SK-N-SH treated with all-trans-retinoic acid at 6 μM for 48 hours (cell line): ENCODE measurements at regions not wholly inside any gene's neighbourhood (a gene's known extent, or its start where the extent isn't known, plus 50 kb on each side); places are given as distances from the start of the nearest gene placed in this dataset.

Source experiments
- ATAC-seq: fragments of 200-7000 bp; cut with Tn5 transposase; 3 replicates; pipeline ENCODE4 v1.9.1; 2020; ENCODE audit warnings: mild to moderate bottlenecking, moderate library complexity
- ARNTL ChIP-seq: fragments of 450-650 bp; formaldehyde crosslinking; IDR thresholded peaks from 2 replicates; pipeline ENCODE4 v1.5.0; 2020; ENCODE audit warnings: low read depth, mild to moderate bottlenecking, moderate library complexity, borderline replicate concordance
- BACH2 ChIP-seq: fragments of 250-450 bp; sonication (Bioruptor Pico); IDR thresholded peaks from 2 replicates; pipeline ENCODE4 v1.9.0; 2021; ENCODE audit warnings: mild to moderate bottlenecking, borderline replicate concordance
- CSDC2 ChIP-seq: fragments of 250-450 bp; sonication (Bioruptor Pico); IDR thresholded peaks from 2 replicates; pipeline ENCODE4 v1.5.0; 2020; ENCODE audit warnings: mild to moderate bottlenecking, moderate library complexity
- ESRRG ChIP-seq: fragments of 250-450 bp; sonication (Bioruptor Pico); IDR thresholded peaks from 2 replicates; pipeline ENCODE4 v1.6.1; 2021; ENCODE audit warnings: mild to moderate bottlenecking
- GLIS3 ChIP-seq: fragments of 250-450 bp; sonication (Bioruptor Pico); IDR thresholded peaks from 2 replicates; pipeline ENCODE4 v1.5.0; 2020; ENCODE audit warnings: mild to moderate bottlenecking, moderate library complexity
- ISL1 ChIP-seq: fragments of 250-450 bp; sonication (Bioruptor Pico); IDR thresholded peaks from 2 replicates; pipeline ENCODE4 v2.1.2; 2022; ENCODE audit warnings: mild to moderate bottlenecking, moderate library complexity
- OSR1 ChIP-seq: fragments of 250-450 bp; sonication (Bioruptor Pico); IDR thresholded peaks from 2 replicates; pipeline ENCODE4 v1.8.0; 2022; ENCODE audit warnings: moderate library complexity, mild to moderate bottlenecking, inconsistent platforms
- PPARA ChIP-seq: fragments of 250-450 bp; sonication (Bioruptor Pico); IDR thresholded peaks from 2 replicates; pipeline ENCODE4 v1.5.0; 2020; ENCODE audit warnings: mild to moderate bottlenecking, borderline replicate concordance
- RARB ChIP-seq: fragments of 250-450 bp; sonication (Bioruptor Pico); IDR thresholded peaks from 2 replicates; pipeline ENCODE4 v1.8.0; 2021; ENCODE audit warnings: mild to moderate bottlenecking, moderate library complexity
- SNAI2 ChIP-seq: fragments of 250-450 bp; sonication (Bioruptor Pico); IDR thresholded peaks from 2 replicates; pipeline ENCODE4 v1.5.0; 2020; ENCODE audit warnings: mild to moderate bottlenecking, moderate library complexity
- TCF4 ChIP-seq: fragments of 250-450 bp; sonication (Bioruptor Pico); IDR thresholded peaks from 2 replicates; pipeline ENCODE4 v1.8.0; 2021; ENCODE audit warnings: mild to moderate bottlenecking, moderate library complexity, borderline replicate concordance
- TOX ChIP-seq: fragments of 250-450 bp; sonication (Bioruptor Pico); IDR thresholded peaks from 2 replicates; pipeline ENCODE4 v1.8.0; 2021; ENCODE audit warnings: mild to moderate bottlenecking, moderate library complexity, borderline replicate concordance
- ZC3H10 ChIP-seq: fragments of 250-450 bp; sonication (Bioruptor Pico); IDR thresholded peaks from 2 replicates; pipeline ENCODE4 v1.5.1; 2021; ENCODE audit warnings: mild to moderate bottlenecking, moderate library complexity
- ZFP3 ChIP-seq: fragments of 250-450 bp; sonication (Bioruptor Pico); IDR thresholded peaks from 2 replicates; pipeline ENCODE4 v1.5.0; 2020; ENCODE audit warnings: mild to moderate bottlenecking, moderate library complexity
- ZFP30 ChIP-seq: fragments of 450-650 bp; formaldehyde crosslinking; IDR thresholded peaks from 2 replicates; pipeline ENCODE4 v1.5.0; 2022; ENCODE audit warnings: mild to moderate bottlenecking, moderate library complexity
- ZNF565 ChIP-seq: fragments of 450-650 bp; formaldehyde crosslinking; conservative IDR thresholded peaks from 2 replicates; pipeline ENCODE4 v1.5.0; 2020; ENCODE audit warnings: low read depth, mild to moderate bottlenecking, moderate library complexity
- ZNF70 ChIP-seq: fragments of 450-650 bp; formaldehyde crosslinking; IDR thresholded peaks from 2 replicates; pipeline ENCODE4 v1.5.0; 2020; ENCODE audit warnings: mild to moderate bottlenecking, moderate library complexity
- ZNF8 ChIP-seq: fragments of 450-650 bp; formaldehyde crosslinking; IDR thresholded peaks from 2 replicates; pipeline ENCODE4 v1.5.0; 2020; ENCODE audit warnings: mild to moderate bottlenecking, moderate library complexity
- TF ChIP-seq, protein P1 (sequence below): fragments of 250-450 bp; sonication (Bioruptor Pico); IDR thresholded peaks from 2 replicates; pipeline ENCODE4 v1.5.1; 2020; ENCODE audit warnings: low read depth, mild to moderate bottlenecking, moderate library complexity
- TF ChIP-seq, protein P2 (sequence below): fragments of 250-450 bp; sonication (Bioruptor Pico); IDR thresholded peaks from 2 replicates; pipeline ENCODE4 v1.5.1; 2021; ENCODE audit warnings: mild to moderate bottlenecking, moderate library complexity
- TF ChIP-seq, protein P3 (sequence below): fragments of 250-450 bp; sonication (Bioruptor Pico); IDR thresholded peaks from 2 replicates; pipeline ENCODE4 v1.8.0; 2021; ENCODE audit warnings: low read depth, mild to moderate bottlenecking, moderate library complexity, borderline replicate concordance
- TF ChIP-seq, protein P4 (sequence below): fragments of 250-450 bp; sonication (Bioruptor Pico); IDR thresholded peaks from 2 replicates; pipeline ENCODE4 v1.8.0; 2020; ENCODE audit warnings: mild to moderate bottlenecking, moderate library complexity, borderline replicate concordance
- TF ChIP-seq, protein P5 (sequence below): fragments of 250-450 bp; sonication (Bioruptor Pico); IDR thresholded peaks from 2 replicates; pipeline ENCODE4 v1.5.0; 2020; ENCODE audit warnings: mild to moderate bottlenecking, moderate library complexity

DNA sequence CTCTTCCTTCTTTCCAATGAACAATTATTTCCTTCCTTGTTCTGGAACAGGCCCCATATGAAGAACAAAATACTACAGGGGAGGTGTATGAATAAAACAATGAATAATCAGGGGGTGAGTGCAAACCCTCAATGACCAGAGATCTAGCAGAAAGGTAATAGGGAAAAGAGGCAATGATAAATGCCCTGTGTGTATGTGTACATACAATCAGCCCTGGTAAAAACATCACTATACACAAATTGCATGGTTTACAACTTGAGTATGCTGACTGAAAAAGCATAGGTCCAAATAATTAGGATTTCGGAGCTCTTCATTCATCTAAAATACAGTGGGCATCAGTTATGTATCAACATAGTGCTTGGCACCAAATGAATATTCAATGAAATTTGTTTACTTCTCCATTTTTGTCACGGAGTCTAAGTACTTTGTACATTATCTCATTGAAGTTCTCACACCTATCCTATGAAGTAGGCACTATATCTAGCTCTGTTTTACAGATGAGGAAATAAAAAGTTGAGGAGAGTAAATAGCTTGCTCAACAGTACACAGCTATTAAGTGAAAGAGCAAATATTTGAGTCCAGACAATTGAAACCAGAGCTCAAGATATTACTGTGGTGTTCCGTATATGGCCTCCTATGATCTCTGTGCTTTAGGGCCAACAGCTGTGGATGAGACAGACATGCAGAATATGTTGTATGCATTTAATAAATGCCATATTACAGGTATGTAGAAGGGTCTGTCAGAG is 1065.4 kb downstream of the SORCS3 start (continued):
- TF ChIP-seq, protein P1, sequence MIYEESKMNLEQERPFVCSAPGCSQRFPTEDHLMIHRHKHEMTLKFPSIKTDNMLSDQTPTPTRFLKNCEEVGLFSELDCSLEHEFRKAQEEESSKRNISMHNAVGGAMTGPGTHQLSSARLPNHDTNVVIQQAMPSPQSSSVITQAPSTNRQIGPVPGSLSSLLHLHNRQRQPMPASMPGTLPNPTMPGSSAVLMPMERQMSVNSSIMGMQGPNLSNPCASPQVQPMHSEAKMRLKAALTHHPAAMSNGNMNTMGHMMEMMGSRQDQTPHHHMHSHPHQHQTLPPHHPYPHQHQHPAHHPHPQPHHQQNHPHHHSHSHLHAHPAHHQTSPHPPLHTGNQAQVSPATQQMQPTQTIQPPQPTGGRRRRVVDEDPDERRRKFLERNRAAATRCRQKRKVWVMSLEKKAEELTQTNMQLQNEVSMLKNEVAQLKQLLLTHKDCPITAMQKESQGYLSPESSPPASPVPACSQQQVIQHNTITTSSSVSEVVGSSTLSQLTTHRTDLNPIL (CRISPR knock-in tag): no peak
- TF ChIP-seq CSDC2 (CRISPR knock-in tag) (no peak), ESRRG (no peak)

DNA sequence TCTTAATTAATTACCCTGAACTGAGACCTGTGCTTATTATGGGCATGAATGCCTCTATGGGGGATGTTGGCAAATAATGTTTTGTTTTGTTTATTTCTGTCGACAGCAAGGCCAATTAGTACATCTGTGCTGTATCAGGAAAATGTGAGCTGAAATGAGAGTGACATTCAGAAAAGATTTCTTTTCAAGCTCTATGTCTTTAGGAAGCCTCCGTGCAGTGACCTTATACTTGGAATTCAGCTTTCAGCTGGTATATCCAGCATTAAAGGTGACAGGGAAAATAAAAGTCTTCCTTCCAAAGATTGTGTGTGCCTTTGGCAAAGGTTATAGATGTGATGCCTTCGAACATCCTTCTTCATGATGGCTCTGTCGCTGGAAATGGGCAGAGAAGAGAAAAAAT is 1061.1 kb downstream of the SORCS3 start:
- TF ChIP-seq TOX (CRISPR knock-in tag) (no peak), RARB (CRISPR knock-in tag) (no peak), SNAI2 (CRISPR knock-in tag) (no peak), ZFP30 (CRISPR knock-in tag) (no peak), TCF4 (CRISPR knock-in tag) (no peak), ZNF8 (CRISPR knock-in tag) (no peak), ISL1 (CRISPR knock-in tag) (no peak), ESRRG (no peak), PPARA (no peak)
- ATAC-seq: no peak

DNA sequence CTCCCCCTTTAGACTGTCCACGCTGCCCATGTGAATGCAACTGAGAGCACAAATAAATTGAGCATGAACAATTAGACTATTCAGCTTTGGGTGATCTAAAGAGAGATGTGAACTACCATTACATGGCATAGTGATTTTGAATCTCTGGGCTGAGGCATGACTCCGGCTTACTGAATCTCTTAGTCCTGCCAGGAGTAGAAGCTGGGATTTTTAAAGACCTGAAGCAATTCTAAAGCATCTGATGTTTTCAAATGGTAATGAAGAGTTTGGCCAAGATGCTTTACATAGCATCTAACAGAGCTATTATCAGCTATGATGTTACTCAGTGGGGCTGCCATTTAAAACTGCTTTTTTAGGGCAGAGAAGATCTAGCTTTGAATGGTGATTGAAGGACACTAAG is 1059.1 kb downstream of the SORCS3 start:
- ATAC-seq: no peak
- TF ChIP-seq ZFP30 (CRISPR knock-in tag) (no peak), ESRRG (no peak), RARB (CRISPR knock-in tag) (no peak), ZFP3 (CRISPR knock-in tag) (no peak), ZC3H10 (CRISPR knock-in tag) (no peak), GLIS3 (no peak), ZNF565 (CRISPR knock-in tag) (no peak)
- TF ChIP-seq, protein P1 (CRISPR knock-in tag): no peak
- TF ChIP-seq, all 23 proteins: peak for 0

DNA sequence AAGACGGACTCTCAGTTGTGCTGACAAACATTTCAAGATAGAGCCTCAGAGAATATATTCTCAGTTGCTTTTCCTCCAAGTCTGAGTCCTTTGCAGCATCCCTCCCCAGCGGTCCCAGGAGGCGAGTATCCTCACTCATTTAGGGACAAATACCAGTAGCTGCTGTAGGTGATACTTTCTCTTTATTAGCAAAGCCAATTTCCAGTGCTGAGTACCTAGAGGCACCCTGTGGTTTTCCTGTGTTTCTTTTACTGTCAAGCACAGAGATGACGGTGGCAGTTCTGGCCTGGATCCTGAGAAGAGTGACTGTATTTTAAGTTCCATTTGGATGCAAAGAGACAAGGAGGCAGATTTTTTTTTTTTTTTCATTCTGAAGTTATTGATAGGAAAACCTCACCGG is 1058.4 kb downstream of the SORCS3 start:
- TF ChIP-seq OSR1 (CRISPR knock-in tag) (no peak), ESRRG (no peak), CSDC2 (CRISPR knock-in tag) (no peak), ZNF70 (no peak), ARNTL (no peak), ZC3H10 (CRISPR knock-in tag) (no peak), ISL1 (CRISPR knock-in tag) (no peak), ZNF565 (CRISPR knock-in tag) (no peak), TOX (CRISPR knock-in tag) (no peak), ZNF8 (CRISPR knock-in tag) (no peak), BACH2 (no peak), ZFP3 (CRISPR knock-in tag) (no peak), SNAI2 (CRISPR knock-in tag) (no peak), GLIS3 (no peak)
- TF ChIP-seq, protein P2, sequence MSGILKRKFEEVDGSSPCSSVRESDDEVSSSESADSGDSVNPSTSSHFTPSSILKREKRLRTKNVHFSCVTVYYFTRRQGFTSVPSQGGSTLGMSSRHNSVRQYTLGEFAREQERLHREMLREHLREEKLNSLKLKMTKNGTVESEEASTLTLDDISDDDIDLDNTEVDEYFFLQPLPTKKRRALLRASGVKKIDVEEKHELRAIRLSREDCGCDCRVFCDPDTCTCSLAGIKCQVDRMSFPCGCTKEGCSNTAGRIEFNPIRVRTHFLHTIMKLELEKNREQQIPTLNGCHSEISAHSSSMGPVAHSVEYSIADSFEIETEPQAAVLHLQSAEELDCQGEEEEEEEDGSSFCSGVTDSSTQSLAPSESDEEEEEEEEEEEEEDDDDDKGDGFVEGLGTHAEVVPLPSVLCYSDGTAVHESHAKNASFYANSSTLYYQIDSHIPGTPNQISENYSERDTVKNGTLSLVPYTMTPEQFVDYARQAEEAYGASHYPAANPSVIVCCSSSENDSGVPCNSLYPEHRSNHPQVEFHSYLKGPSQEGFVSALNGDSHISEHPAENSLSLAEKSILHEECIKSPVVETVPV (CRISPR knock-in tag): no peak
- TF ChIP-seq, protein P3, sequence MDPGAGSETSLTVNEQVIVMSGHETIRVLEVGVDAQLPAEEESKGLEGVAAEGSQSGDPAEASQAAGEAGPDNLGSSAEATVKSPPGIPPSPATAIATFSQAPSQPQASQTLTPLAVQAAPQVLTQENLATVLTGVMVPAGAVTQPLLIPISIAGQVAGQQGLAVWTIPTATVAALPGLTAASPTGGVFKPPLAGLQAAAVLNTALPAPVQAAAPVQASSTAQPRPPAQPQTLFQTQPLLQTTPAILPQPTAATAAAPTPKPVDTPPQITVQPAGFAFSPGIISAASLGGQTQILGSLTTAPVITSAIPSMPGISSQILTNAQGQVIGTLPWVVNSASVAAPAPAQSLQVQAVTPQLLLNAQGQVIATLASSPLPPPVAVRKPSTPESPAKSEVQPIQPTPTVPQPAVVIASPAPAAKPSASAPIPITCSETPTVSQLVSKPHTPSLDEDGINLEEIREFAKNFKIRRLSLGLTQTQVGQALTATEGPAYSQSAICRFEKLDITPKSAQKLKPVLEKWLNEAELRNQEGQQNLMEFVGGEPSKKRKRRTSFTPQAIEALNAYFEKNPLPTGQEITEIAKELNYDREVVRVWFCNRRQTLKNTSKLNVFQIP: no peak
- TF ChIP-seq, protein P1 (CRISPR knock-in tag): no peak
- TF ChIP-seq, protein P4, sequence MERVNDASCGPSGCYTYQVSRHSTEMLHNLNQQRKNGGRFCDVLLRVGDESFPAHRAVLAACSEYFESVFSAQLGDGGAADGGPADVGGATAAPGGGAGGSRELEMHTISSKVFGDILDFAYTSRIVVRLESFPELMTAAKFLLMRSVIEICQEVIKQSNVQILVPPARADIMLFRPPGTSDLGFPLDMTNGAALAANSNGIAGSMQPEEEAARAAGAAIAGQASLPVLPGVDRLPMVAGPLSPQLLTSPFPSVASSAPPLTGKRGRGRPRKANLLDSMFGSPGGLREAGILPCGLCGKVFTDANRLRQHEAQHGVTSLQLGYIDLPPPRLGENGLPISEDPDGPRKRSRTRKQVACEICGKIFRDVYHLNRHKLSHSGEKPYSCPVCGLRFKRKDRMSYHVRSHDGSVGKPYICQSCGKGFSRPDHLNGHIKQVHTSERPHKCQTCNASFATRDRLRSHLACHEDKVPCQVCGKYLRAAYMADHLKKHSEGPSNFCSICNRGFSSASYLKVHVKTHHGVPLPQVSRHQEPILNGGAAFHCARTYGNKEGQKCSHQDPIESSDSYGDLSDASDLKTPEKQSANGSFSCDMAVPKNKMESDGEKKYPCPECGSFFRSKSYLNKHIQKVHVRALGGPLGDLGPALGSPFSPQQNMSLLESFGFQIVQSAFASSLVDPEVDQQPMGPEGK (CRISPR knock-in tag): no peak
- TF ChIP-seq, protein P5, sequence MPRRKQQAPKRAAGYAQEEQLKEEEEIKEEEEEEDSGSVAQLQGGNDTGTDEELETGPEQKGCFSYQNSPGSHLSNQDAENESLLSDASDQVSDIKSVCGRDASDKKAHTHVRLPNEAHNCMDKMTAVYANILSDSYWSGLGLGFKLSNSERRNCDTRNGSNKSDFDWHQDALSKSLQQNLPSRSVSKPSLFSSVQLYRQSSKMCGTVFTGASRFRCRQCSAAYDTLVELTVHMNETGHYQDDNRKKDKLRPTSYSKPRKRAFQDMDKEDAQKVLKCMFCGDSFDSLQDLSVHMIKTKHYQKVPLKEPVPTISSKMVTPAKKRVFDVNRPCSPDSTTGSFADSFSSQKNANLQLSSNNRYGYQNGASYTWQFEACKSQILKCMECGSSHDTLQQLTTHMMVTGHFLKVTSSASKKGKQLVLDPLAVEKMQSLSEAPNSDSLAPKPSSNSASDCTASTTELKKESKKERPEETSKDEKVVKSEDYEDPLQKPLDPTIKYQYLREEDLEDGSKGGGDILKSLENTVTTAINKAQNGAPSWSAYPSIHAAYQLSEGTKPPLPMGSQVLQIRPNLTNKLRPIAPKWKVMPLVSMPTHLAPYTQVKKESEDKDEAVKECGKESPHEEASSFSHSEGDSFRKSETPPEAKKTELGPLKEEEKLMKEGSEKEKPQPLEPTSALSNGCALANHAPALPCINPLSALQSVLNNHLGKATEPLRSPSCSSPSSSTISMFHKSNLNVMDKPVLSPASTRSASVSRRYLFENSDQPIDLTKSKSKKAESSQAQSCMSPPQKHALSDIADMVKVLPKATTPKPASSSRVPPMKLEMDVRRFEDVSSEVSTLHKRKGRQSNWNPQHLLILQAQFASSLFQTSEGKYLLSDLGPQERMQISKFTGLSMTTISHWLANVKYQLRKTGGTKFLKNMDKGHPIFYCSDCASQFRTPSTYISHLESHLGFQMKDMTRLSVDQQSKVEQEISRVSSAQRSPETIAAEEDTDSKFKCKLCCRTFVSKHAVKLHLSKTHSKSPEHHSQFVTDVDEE (CRISPR knock-in tag): no peak
- ATAC-seq: no peak
